GM23338 (cell line): ENCODE measurements at regions not wholly inside any gene's neighbourhood (a gene's known extent, or its start where the extent isn't known, plus 50 kb on each side); places are given as distances from the start of the nearest gene placed in this dataset.

Source experiments
- CREB1 ChIP-seq: fragments of 250-450 bp; sonication (Bioruptor Pico); IDR thresholded peaks from 2 replicates; pipeline ENCODE4 v1.5.0; 2020; ENCODE audit warnings: low read depth, mild to moderate bottlenecking, moderate library complexity
- REST ChIP-seq: IDR thresholded peaks from one replicate; pipeline ENCODE4 v1.6.1; 2018; ENCODE audit warnings: antibody characterized with exemption; ENCODE audit not compliant: unreplicated experiment

- TF ChIP-seq REST, result no peak
- TF ChIP-seq CREB1 (CRISPR knock-in tag), result no peak
Measured at GRCh38 chr4:128477540-128477939, 189.9 kb upstream of the PGRMC2 start.
